Memory B cell (primary cell): ENCODE measurements at regions not wholly inside any gene's neighbourhood (a gene's known extent, or its start where the extent isn't known, plus 50 kb on each side); places are given as distances from the start of the nearest gene placed in this dataset.
A peak's percentile ranks its signal among the peaks of the same experiment; 100 is the strongest.

Experiments
- ATAC-seq: fragments of 150-1000 bp; cut with Tn5 transposase; 2 replicates; pipeline ENCODE4 v1.10.0; 2021; ENCODE audit warnings: low read depth, mild to moderate bottlenecking, moderate library complexity
- DNase-seq, 2 donors: peaks; one replicate each; pipeline ENCODE4 v3.0.0; 2022; ENCODE audit warnings: low spot score in 2 of 2
- H3K27ac Mint-ChIP-seq: one replicate; pipeline ENCODE4 v1.8.0; 2022; ENCODE audit warnings: mild to moderate bottlenecking, moderate library complexity, mixed read lengths
- H3K27me3 Mint-ChIP-seq: one replicate; pipeline ENCODE4 v1.8.0; 2022; ENCODE audit warnings: mixed read lengths
- H3K36me3 Mint-ChIP-seq: one replicate; pipeline ENCODE4 v1.8.0; 2022; ENCODE audit warnings: mild to moderate bottlenecking, mixed read lengths
- H3K4me1 Mint-ChIP-seq: one replicate; pipeline ENCODE4 v1.8.0; 2022; ENCODE audit warnings: mixed read lengths
- H3K4me3 Mint-ChIP-seq: one replicate; pipeline ENCODE4 v1.8.0; 2022; ENCODE audit warnings: mild to moderate bottlenecking, moderate library complexity, mixed read lengths
- H3K9me3 Mint-ChIP-seq: one replicate; pipeline ENCODE4 v1.8.0; 2022; ENCODE audit warnings: mixed read lengths

GRCh38 chr11:19459240-19459639 lies 218.5 kb upstream of the E2F8 start:
- Mint-ChIP-seq H3K36me3 (no peaks in the 10 kb centered on the region), H3K27ac (no peak overlapping the region), H3K9me3 (no peaks in the 10 kb centered on the region), H3K4me1 (peaks cover 4% of the 10 kb centered on the region), H3K27me3 (no peaks in the 10 kb centered on the region), H3K4me3 (no peak overlapping the region)
- no peak for ATAC-seq
- no peak for DNase-seq

- ATAC-seq (no peak), DNase-seq (no peak)
- Mint-ChIP-seq H3K4me3 (no peak overlapping the region), H3K27ac (no peak overlapping the region), H3K36me3 (no peaks in the 10 kb centered on the region), H3K4me1 (peaks cover 4% of the 10 kb centered on the region), H3K27me3 (no peaks in the 10 kb centered on the region), H3K9me3 (no peaks in the 10 kb centered on the region)
Measured at GRCh38 chr11:19458721-19459120, 218.0 kb upstream of the E2F8 start.

- Mint-ChIP-seq H3K27me3 (no peaks in the 10 kb centered on the region), H3K4me1 (peaks cover 4% of the 10 kb centered on the region), H3K27ac (no peak overlapping the region), H3K36me3 (no peaks in the 10 kb centered on the region), H3K4me3 (no peak overlapping the region), H3K9me3 (no peaks in the 10 kb centered on the region)
- ATAC-seq (no peak), DNase-seq (no peak)
Measured at GRCh38 chr11:19458231-19458630, 217.5 kb upstream of the E2F8 start.

- H3K4me1 Mint-ChIP-seq, result peaks cover 4% of the 10 kb centered on the region
- ATAC-seq (no peak), DNase-seq (no peak)
- H3K4me3 Mint-ChIP-seq, result no peak overlapping the region
- H3K9me3 Mint-ChIP-seq, result peaks cover 2% of the 10 kb centered on the region
- H3K27ac Mint-ChIP-seq, result no peak overlapping the region
- no peaks in the 10 kb centered on the region for H3K36me3 Mint-ChIP-seq
- no peaks in the 10 kb centered on the region for H3K27me3 Mint-ChIP-seq
Measured at GRCh38 chr11:19455731-19456130, 215.0 kb upstream of the E2F8 start.

- Mint-ChIP-seq H3K4me3 (no peak overlapping the region), H3K27ac (no peak overlapping the region), H3K9me3 (peaks cover 2% of the 10 kb centered on the region), H3K36me3 (no peaks in the 10 kb centered on the region), H3K27me3 (no peaks in the 10 kb centered on the region), H3K4me1 (peaks cover 4% of the 10 kb centered on the region)
- DNase-seq (no peak), ATAC-seq (no peak)
Measured at GRCh38 chr11:19453651-19454257, 213.0 kb upstream of the E2F8 start.

- no peaks in the 10 kb centered on the region for H3K4me1 Mint-ChIP-seq
Measured at GRCh38 chr11:19451609-19452008, 210.9 kb upstream of the E2F8 start.

GRCh38 chr11:19450282-19450681 lies 209.5 kb upstream of the E2F8 start:
- Mint-ChIP-seq H3K9me3 (peaks cover 2% of the 10 kb centered on the region), H3K36me3 (no peaks in the 10 kb centered on the region), H3K27ac (no peak overlapping the region), H3K27me3 (no peaks in the 10 kb centered on the region), H3K4me3 (no peak overlapping the region), H3K4me1 (no peaks in the 10 kb centered on the region)
- ATAC-seq (no peak), DNase-seq (no peak)

More at GRCh38 chr11:19451609-19452008, 210.9 kb upstream of the E2F8 start:
- ATAC-seq (no peak), DNase-seq (no peak)
- Mint-ChIP-seq H3K36me3 (no peaks in the 10 kb centered on the region), H3K27ac (no peak overlapping the region), H3K4me3 (no peak overlapping the region), H3K27me3 (no peaks in the 10 kb centered on the region), H3K9me3 (peaks cover 2% of the 10 kb centered on the region)

- no peak for DNase-seq
Measured at GRCh38 chr11:19448651-19449050, 207.9 kb upstream of the E2F8 start.

GRCh38 chr11:19447150-19447566 lies 206.4 kb upstream of the E2F8 start:
- Mint-ChIP-seq H3K27me3 (peaks cover 1% of the 10 kb centered on the region), H3K4me1 (peaks cover 6% of the 10 kb centered on the region), H3K9me3 (peaks cover 2% of the 10 kb centered on the region), H3K36me3 (no peaks in the 10 kb centered on the region), H3K27ac (no peak overlapping the region), H3K4me3 (no peak overlapping the region)
- ATAC-seq (no peak), DNase-seq (no peak)

More at GRCh38 chr11:19448651-19449050, 207.9 kb upstream of the E2F8 start:
- no peak for ATAC-seq
- Mint-ChIP-seq H3K27ac (no peak overlapping the region), H3K9me3 (peaks cover 2% of the 10 kb centered on the region), H3K4me1 (no peaks in the 10 kb centered on the region), H3K4me3 (no peak overlapping the region), H3K27me3 (peaks cover 1% of the 10 kb centered on the region), H3K36me3 (no peaks in the 10 kb centered on the region)

- Mint-ChIP-seq H3K9me3 (no peaks in the 10 kb centered on the region), H3K27me3 (peaks cover 1% of the 10 kb centered on the region), H3K4me3 (no peak overlapping the region), H3K27ac (no peak overlapping the region), H3K36me3 (no peaks in the 10 kb centered on the region), H3K4me1 (peaks cover 9% of the 10 kb centered on the region)
- no peak for ATAC-seq
- DNase-seq, result no peak
Measured at GRCh38 chr11:19445771-19446170, 205.0 kb upstream of the E2F8 start.

- no peak for ATAC-seq
- Mint-ChIP-seq H3K27ac (no peak overlapping the region), H3K27me3 (peaks cover 1% of the 10 kb centered on the region), H3K4me3 (no peak overlapping the region), H3K36me3 (no peaks in the 10 kb centered on the region), H3K4me1 (peaks cover 9% of the 10 kb centered on the region), H3K9me3 (no peaks in the 10 kb centered on the region)
- DNase-seq, result no peak
Measured at GRCh38 chr11:19444231-19444630, 203.5 kb upstream of the E2F8 start.

GRCh38 chr11:19442554-19442910 lies 201.8 kb upstream of the E2F8 start:
- no peak for ATAC-seq

GRCh38 chr11:19441752-19442553 lies 201.2 kb upstream of the E2F8 start:
- no peaks in the 10 kb centered on the region for H3K36me3 Mint-ChIP-seq
- ATAC-seq, result peak; percentile 60
- H3K4me1 Mint-ChIP-seq, result peaks cover 9% of the 10 kb centered on the region
- no peaks in the 10 kb centered on the region for H3K9me3 Mint-ChIP-seq
- no peak overlapping the region for H3K4me3 Mint-ChIP-seq
- DNase-seq, result no peak
- H3K27me3 Mint-ChIP-seq, result peaks cover 1% of the 10 kb centered on the region
- H3K27ac Mint-ChIP-seq, result no peak overlapping the region

More at GRCh38 chr11:19442554-19442910, 201.8 kb upstream of the E2F8 start:
- Mint-ChIP-seq H3K9me3 (no peaks in the 10 kb centered on the region), H3K27ac (no peak overlapping the region), H3K4me3 (no peak overlapping the region), H3K4me1 (peaks cover 9% of the 10 kb centered on the region), H3K36me3 (no peaks in the 10 kb centered on the region), H3K27me3 (peaks cover 1% of the 10 kb centered on the region)
- no peak for DNase-seq

- Mint-ChIP-seq H3K4me3 (no peak overlapping the region), H3K36me3 (no peaks in the 10 kb centered on the region), H3K9me3 (no peaks in the 10 kb centered on the region), H3K4me1 (peaks cover 9% of the 10 kb centered on the region), H3K27me3 (peaks cover 1% of the 10 kb centered on the region), H3K27ac (no peak overlapping the region)
- no peak for DNase-seq
- ATAC-seq, result no peak
Measured at GRCh38 chr11:19441288-19441687, 200.5 kb upstream of the E2F8 start.

GRCh38 chr11:19437760-19438159 lies 197.0 kb upstream of the E2F8 start:
- DNase-seq (no peak), ATAC-seq (no peak)
- H3K27ac Mint-ChIP-seq, result no peak overlapping the region
- no peak overlapping the region for H3K4me3 Mint-ChIP-seq
- H3K27me3 Mint-ChIP-seq, result no peaks in the 10 kb centered on the region
- H3K9me3 Mint-ChIP-seq, result peaks cover 2% of the 10 kb centered on the region
- no peaks in the 10 kb centered on the region for H3K36me3 Mint-ChIP-seq
- peaks cover 18% of the 10 kb centered on the region for H3K4me1 Mint-ChIP-seq
